ENCODE measurements at regions not wholly inside any gene's neighbourhood (a gene's known extent, or its start where the extent isn't known, plus 50 kb on each side); places are given as distances from the start of the nearest gene placed in this dataset.
A peak's percentile ranks its signal among the peaks of the same experiment; 100 is the strongest.

GRCh38 chr4:183806341-183806740, 98.8 kb upstream of the STOX2 start:
- H3K27me3 Mint-ChIP-seq (ENCODE audit: insufficient read depth, low read depth, poor library complexity), result peaks cover 5% of the 10 kb centered on the region
- Histone ChIP-seq H3K4me1 (ENCODE audit: insufficient read depth) (peaks cover 7% of the 10 kb centered on the region), H3K4me3 (no peak overlapping the region), H2AFZ (peak overlapping the region; percentile 23; the same call in 1 of the 2 replicates), H3K9me2 (ENCODE audit: insufficient read depth) (no peaks in the 10 kb centered on the region), H3K36me3 (ENCODE audit: insufficient read depth) (no peaks in the 10 kb centered on the region), H3F3A (replicated peaks; ENCODE audit: low read depth) (no peaks in the 10 kb centered on the region), H4K20me1 (replicated peaks; ENCODE audit: insufficient read depth) (no peaks in the 10 kb centered on the region), H3K4me2 (no peak overlapping the region), H3K27me3 (ENCODE audit: insufficient read depth) (peaks cover 3% of the 10 kb centered on the region), H3K79me2 (replicated peaks; ENCODE audit: insufficient read depth) (no peaks in the 10 kb centered on the region), H3K27ac (ENCODE audit: low read depth) (no peak overlapping the region)
- TF ChIP-seq CTCF (conservative IDR thresholded peaks at IDR 0.05; ENCODE audit: low read depth in 2 of 2), result no peak
- H3K27ac Mint-ChIP-seq, result no peak overlapping the region
- no peaks in the 10 kb centered on the region for H3K36me3 Mint-ChIP-seq (ENCODE audit: low read depth)
- ATAC-seq (peak; percentile 35), DNase-seq (ENCODE audit: low spot score) (no peak)
- no peak overlapping the region for H3K4me3 Mint-ChIP-seq
- H3K4me1 Mint-ChIP-seq, result peaks cover 14% of the 10 kb centered on the region
- H3K9me3 Mint-ChIP-seq, result peaks cover 2% of the 10 kb centered on the region; the same call in 1 of the 3 replicates

DNA sequence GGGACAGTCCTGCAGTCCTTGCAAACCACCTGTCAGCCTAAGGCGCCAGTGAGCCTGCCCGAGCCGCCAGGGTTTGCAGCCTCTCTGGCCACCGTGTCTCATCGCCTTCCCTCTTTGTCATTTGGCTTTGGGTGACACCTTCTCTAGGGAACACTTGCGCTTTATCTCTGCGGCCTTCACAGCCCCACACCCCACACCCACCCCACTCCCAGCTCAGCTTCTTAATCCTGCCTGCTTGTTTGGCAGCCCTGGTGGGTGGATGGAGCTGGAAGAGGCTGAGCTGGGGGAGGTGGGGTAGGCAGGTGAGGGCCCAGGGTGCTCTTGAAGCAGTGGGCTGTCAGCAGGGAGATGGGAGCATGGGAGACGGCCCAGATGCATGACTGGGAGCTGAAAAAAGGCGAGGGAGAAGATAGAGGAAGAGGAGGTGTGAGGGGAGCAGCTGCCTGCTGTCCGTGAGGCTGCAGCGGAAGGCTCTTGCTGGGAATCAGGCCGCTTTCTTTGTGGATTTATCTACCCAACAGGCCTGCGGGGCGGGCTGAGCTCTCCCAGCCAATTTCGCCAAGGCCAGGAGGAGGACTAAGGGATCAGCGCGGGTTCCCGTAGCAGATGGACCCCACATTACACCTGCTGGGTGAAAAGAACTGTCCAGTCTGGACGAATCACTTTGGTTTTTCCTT, 97.5 kb upstream of the STOX2 start:
- peaks cover 5% of the 10 kb centered on the region for H3K27me3 Mint-ChIP-seq (ENCODE audit: insufficient read depth, low read depth, poor library complexity)
- Histone ChIP-seq H3K27ac (ENCODE audit: low read depth) (no peak overlapping the region), H2AFZ (no peak overlapping the region), H3K36me3 (ENCODE audit: insufficient read depth) (no peaks in the 10 kb centered on the region), H3F3A (replicated peaks; ENCODE audit: low read depth) (no peaks in the 10 kb centered on the region), H3K4me2 (no peak overlapping the region), H3K4me3 (no peak overlapping the region), H3K79me2 (replicated peaks; ENCODE audit: insufficient read depth) (no peaks in the 10 kb centered on the region), H4K20me1 (replicated peaks; ENCODE audit: insufficient read depth) (no peaks in the 10 kb centered on the region), H3K27me3 (ENCODE audit: insufficient read depth) (no peaks in the 10 kb centered on the region), H3K4me1 (ENCODE audit: insufficient read depth) (no peaks in the 10 kb centered on the region), H3K9me2 (ENCODE audit: insufficient read depth) (no peaks in the 10 kb centered on the region)
- ATAC-seq (peak; percentile 63), DNase-seq (ENCODE audit: low spot score) (no peak)
- H3K27ac Mint-ChIP-seq, result no peak overlapping the region
- H3K4me3 Mint-ChIP-seq, result no peak overlapping the region
- H3K4me1 Mint-ChIP-seq, result peaks cover 7% of the 10 kb centered on the region; the same call in 2 of the 3 replicates
- H3K9me3 Mint-ChIP-seq, result peaks cover 2% of the 10 kb centered on the region; the same call in 1 of the 3 replicates
- H3K36me3 Mint-ChIP-seq (ENCODE audit: low read depth), result no peaks in the 10 kb centered on the region
- TF ChIP-seq JUNB (IDR thresholded peaks at IDR 0.05; ENCODE audit: unreplicated experiment) (no peak), CREB1 (CRISPR knock-in tag; IDR thresholded peaks at IDR 0.05; ENCODE audit: low read depth) (no peak), ZNF331 (CRISPR knock-in tag; IDR thresholded peaks at IDR 0.05; ENCODE audit: low read depth) (no peak), CTCF (conservative IDR thresholded peaks at IDR 0.05; ENCODE audit: low read depth in 2 of 2) (no peak), ZNF462 (CRISPR knock-in tag; IDR thresholded peaks at IDR 0.05) (no peak), EZH2 (IDR thresholded peaks at IDR 0.05; ENCODE audit: low read depth, unreplicated experiment) (no peak)
